Gastrocnemius medialis (tissue), 4 donors: ENCODE measurements at regions not wholly inside any gene's neighbourhood (a gene's known extent, or its start where the extent isn't known, plus 50 kb on each side); places are given as distances from the start of the nearest gene placed in this dataset.

ENCODE experiments used
- CTCF ChIP-seq, 5 experiments: fragments of 450-650 bp in 3 of 5; fragments of 200-600 bp in 2 of 5; sonication (generic) in 2 of 5; IDR thresholded peaks in 4 of 5; conservative IDR thresholded peaks in 1 of 5; 1 replicate in 4 of 5; 2 replicates in 1 of 5; pipeline ENCODE4 v1.5.1; 2016 to 2019; ENCODE audit warnings: antibody characterized with exemption in 5 of 5, mild to moderate bottlenecking in 3 of 5, moderate library complexity in 3 of 5
- POLR2A ChIP-seq, 2 donors: fragments of 450-650 bp; IDR thresholded peaks; one replicate each; pipeline ENCODE4 v1.6.1; 2017; ENCODE audit warnings: antibody characterized with exemption in 2 of 2, mild to moderate bottlenecking in 2 of 2, moderate library complexity in 2 of 2

DNA sequence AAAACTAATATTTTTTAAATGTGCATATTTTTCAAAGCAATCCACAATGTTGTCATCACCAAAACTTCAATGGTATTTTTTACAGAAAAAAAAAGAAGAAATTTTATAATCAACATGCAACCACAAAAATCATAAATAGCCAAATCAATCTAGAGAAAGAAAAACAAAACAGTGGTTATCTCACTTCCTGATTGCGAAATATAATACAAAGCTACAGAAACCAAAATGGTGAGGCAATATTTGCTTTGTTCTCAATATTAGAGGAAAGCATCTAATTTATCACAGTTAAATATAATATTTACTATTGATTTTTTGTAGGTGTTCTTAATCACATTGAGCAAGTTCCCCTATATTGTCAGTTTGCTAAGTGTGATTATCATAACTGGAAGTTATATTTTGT lies 720.7 kb upstream of the ADGRB3 start:
- TF ChIP-seq CTCF (IDR thresholded peaks at IDR 0.05 in 4 of 5, conservative IDR thresholded peaks at IDR 0.05 in 1 of 5): no peak
- TF ChIP-seq POLR2A (IDR thresholded peaks at IDR 0.05): no peak
